K562 (cell line): ENCODE measurements at regions not wholly inside any gene's neighbourhood (a gene's known extent, or its start where the extent isn't known, plus 50 kb on each side); places are given as distances from the start of the nearest gene placed in this dataset.

Experiments used
- ATAC-seq: fragments of 200-7000 bp; cut with Tn5 transposase; 3 replicates; pipeline ENCODE4 v1.9.1; 2020; ENCODE audit warnings: moderate library complexity
- BruUV-seq: library from RNA; stranded (reverse); fragments of 400-500 nt; replicated peaks from 2 replicates; lab custom pipeline; 2021; lab: Mats Ljungman, UMichigan
- CTCF ChIA-PET: fragments of 300-600 bp; formaldehyde crosslinking; extraction: SDS; loops from one replicate; lab custom pipeline; 2021; ENCODE audit warnings: low intra/inter-chr PET ratio; lab: Yijun Ruan, JAX
- POLR2A ChIA-PET: fragments of 300-600, 350-650 bp; sonication (Branson Sonifier 250); formaldehyde crosslinking; extraction: SDS; loops from one replicate; lab custom pipeline; 2021; ENCODE audit warnings: antibody characterized with exemption, inconsistent platforms; lab: Yijun Ruan, JAX
- DNase-seq, 4 experiments: peaks; one replicate each; pipeline versions ENCODE4 v3.0.0 to v3.0.0-alpha.2; 2011 to 2018; ENCODE audit warnings: low spot score in 3 of 4, mixed read lengths in 3 of 4; ENCODE audit errors: extremely low read depth in 1 of 4
- FAIRE-seq: peaks from 2 replicates; lab custom pipeline; 2011; peaks lifted over from hg19 to GRCh38; lab: Jason Lieb, UNC
- H2AFZ ChIP-seq: 2 replicates; pipeline ENCODE4 v1.6.0; 2011; ENCODE audit warnings: low read depth, low read length, control low read depth, inconsistent platforms
- H3K27ac ChIP-seq: fragments of 200-600 bp; 3 replicates; pipeline ENCODE4 v1.8.0; 2011; ENCODE audit warnings: low read depth, mild to moderate bottlenecking, control low read depth, inconsistent platforms, low read length, moderate library complexity, mixed read lengths; ENCODE audit errors: extremely low read depth
- H3K27me3 ChIP-seq, 2 experiments: fragments of 300-600 bp in 1 of 2; 2 replicates in 1 of 2; 3 replicates in 1 of 2; pipeline versions ENCODE4 v1.6.0 to v1.8.0; 2011; ENCODE audit warnings: inconsistent platforms in 2 of 2, low read length in 2 of 2, mild to moderate bottlenecking in 1 of 2, mixed read lengths in 1 of 2, moderate library complexity in 1 of 2; ENCODE audit not compliant: control insufficient read depth in 2 of 2, insufficient read depth in 2 of 2
- H3K36me3 ChIP-seq: fragments of 300-600 bp; 3 replicates; pipeline ENCODE4 v1.8.0; 2011; ENCODE audit warnings: mild to moderate bottlenecking, low read length, inconsistent platforms; ENCODE audit not compliant: control insufficient read depth, insufficient read depth
- H3K4me1 ChIP-seq, 2 experiments: fragments of 200-600 bp in 1 of 2; replicated peaks in 1 of 2; 2 replicates in 1 of 2; 3 replicates in 1 of 2; pipeline versions ENCODE4 v1.5.1 to v1.8.0; 2011; ENCODE audit warnings: inconsistent platforms in 2 of 2, low read length in 2 of 2, mild to moderate bottlenecking in 1 of 2, mixed read lengths in 1 of 2, moderate library complexity in 1 of 2; ENCODE audit not compliant: control insufficient read depth in 2 of 2, insufficient read depth in 2 of 2
- H3K4me2 ChIP-seq: 2 replicates; pipeline ENCODE4 v1.6.1; 2011; ENCODE audit warnings: low read length, control low read depth, inconsistent platforms, mixed read lengths; ENCODE audit not compliant: insufficient read depth
- H3K4me3 ChIP-seq: fragments of 200-600 bp; sonication (generic), shearing (Covaris generic); 2 replicates; pipeline ENCODE4 v1.5.1; 2016; ENCODE audit warnings: control low read depth, inconsistent platforms
- H3K79me2 ChIP-seq: fragments of 200-600 bp; 3 replicates; pipeline ENCODE4 v1.8.0; 2011; ENCODE audit warnings: low read length, inconsistent platforms; ENCODE audit not compliant: control insufficient read depth, insufficient read depth
- H3K9ac ChIP-seq, 2 experiments: 2 replicates each; pipeline versions ENCODE4 v1.6.0 to v1.6.1; 2011; ENCODE audit warnings: low read depth in 2 of 2, low read length in 2 of 2, control low read depth in 1 of 2, inconsistent platforms in 1 of 2, mild to moderate bottlenecking in 1 of 2, mixed read lengths in 1 of 2; ENCODE audit not compliant: insufficient read depth in 1 of 2
- H3K9me1 ChIP-seq: one replicate; pipeline ENCODE4 v1.6.0; 2011; ENCODE audit warnings: inconsistent platforms, mild to moderate bottlenecking, low read length, moderate library complexity; ENCODE audit not compliant: control insufficient read depth, insufficient read depth
- H3K9me3 ChIP-seq: replicated peaks from 2 replicates; pipeline ENCODE4 v1.5.1; 2011; ENCODE audit warnings: low read depth, low read length, inconsistent platforms; ENCODE audit not compliant: control insufficient read depth, insufficient read depth
- H4K20me1 ChIP-seq: replicated peaks from 2 replicates; pipeline ENCODE4 v1.6.1; 2011; ENCODE audit warnings: low read length, inconsistent platforms, mixed read lengths; ENCODE audit not compliant: control insufficient read depth, insufficient read depth
- CBFB ChIP-seq: sonication (generic); formaldehyde crosslinking; IDR thresholded peaks from 2 replicates; pipeline ENCODE4 v1.4.0; 2020; ENCODE audit warnings: mild to moderate bottlenecking, missing genetic modification reagents
- GABPB1 ChIP-seq: sonication (generic); formaldehyde crosslinking; IDR thresholded peaks from 2 replicates; pipeline ENCODE4 v1.8.0; 2022; ENCODE audit warnings: mild to moderate bottlenecking, missing genetic modification reagents
- GTF2B ChIP-seq: IDR thresholded peaks from 2 replicates; pipeline ENCODE4 v1.6.1; 2011; ENCODE audit not compliant: insufficient read length; ENCODE audit errors: extremely low read depth
- GTF2F1 ChIP-seq: IDR thresholded peaks from 2 replicates; pipeline ENCODE4 v1.6.1; 2011; ENCODE audit warnings: low read depth, low read length, improper control_type of control experiment
- HLTF ChIP-seq: fragments of 450-650 bp; IDR thresholded peaks from 2 replicates; pipeline ENCODE4 v1.6.1; 2016
- POLR2AphosphoS2 ChIP-seq: IDR thresholded peaks from 2 replicates; pipeline ENCODE4 v1.6.1; 2012; ENCODE audit warnings: low read length, improper control_type of control experiment
- TCF7 ChIP-seq: sonication (generic); IDR thresholded peaks from 2 replicates; pipeline ENCODE4 v1.6.1; 2016; ENCODE audit warnings: antibody characterized with exemption, borderline replicate concordance
- ZNF778 ChIP-seq: fragments of 450-650 bp; formaldehyde crosslinking; IDR thresholded peaks from 2 replicates; pipeline ENCODE4 v1.4.0; 2020; ENCODE audit warnings: mild to moderate bottlenecking, moderate library complexity
- WGBS: fragments of 100-300 bp; shearing (Covaris generic); methylation state at CpG from one replicate; pipeline ENCODE4 v1.1.6; 2016; ENCODE audit warnings: low coverage, mixed read lengths; ENCODE audit not compliant: insufficient coverage; ENCODE audit errors: missing lambda C conversion rate; 5-methylcytosine and 5-hydroxymethylcytosine counted together
- in situ Hi-C: fragments of 300-500 bp; cut with MboI; formaldehyde crosslinking; loops from 4 replicates; pipeline ENCODE4 v1.15.0; 2018; ENCODE audit warnings: inconsistent platforms, mixed read lengths
- intact Hi-C: fragments of 100-400 bp; cut with micrococcal nuclease; formaldehyde crosslinking; loops from 2 replicates; pipeline ENCODE4 v1.14.2; 2022

GRCh38 chr13:84649853-84650252, 767.6 kb upstream of the SLITRK1 start:
- Histone ChIP-seq H3K4me2 (no peak overlapping the region), H3K27me3 (no peaks in the 10 kb centered on the region), H3K9me1 (no peaks in the 10 kb centered on the region), H2AFZ (no peak overlapping the region), H3K9me3 (no peaks in the 10 kb centered on the region), H3K4me1 (no peaks in the 10 kb centered on the region), H3K27ac (no peak overlapping the region), H3K79me2 (no peaks in the 10 kb centered on the region), H3K4me3 (no peak overlapping the region), H3K36me3 (no peaks in the 10 kb centered on the region), H4K20me1 (no peaks in the 10 kb centered on the region), H3K9ac (no peak overlapping the region)
- CTCF ChIA-PET, result no interaction called here
- POLR2A ChIA-PET, result no interaction called here
- TF ChIP-seq TCF7 (no peak), POLR2AphosphoS2 (no peak), CBFB (CRISPR knock-in tag) (no peak), ZNF778 (CRISPR knock-in tag) (no peak), GABPB1 (CRISPR knock-in tag) (no peak), HLTF (no peak), GTF2B (no peak), GTF2F1 (no peak)
- intact Hi-C loops (no loop called here), in situ Hi-C loops (no loop called here)
- ATAC-seq, result no peak
- DNase-seq, result no peak
- no peak for FAIRE-seq
- WGBS, result 0% methylated on average over 4 of the region's 4 CpGs
- no TSS peak for BruUV-seq
